Skeletal muscle tissue (tissue), 3 donors: ENCODE measurements at regions not wholly inside any gene's neighbourhood (a gene's known extent, or its start where the extent isn't known, plus 50 kb on each side); places are given as distances from the start of the nearest gene placed in this dataset.

Source experiments
- H3K27ac ChIP-seq: one replicate; pipeline ENCODE4 v1.7.0; 2013; ENCODE audit warnings: mild to moderate bottlenecking, low read depth, low read length, inconsistent platforms
- H3K27me3 ChIP-seq, 3 donors: one replicate each; pipeline ENCODE4 v1.7.0; 2013; ENCODE audit warnings: low read length in 3 of 3; ENCODE audit not compliant: control insufficient read depth in 3 of 3, insufficient read depth in 3 of 3
- H3K36me3 ChIP-seq, 3 donors: one replicate each; pipeline ENCODE4 v1.7.0; 2013; ENCODE audit warnings: low read length in 3 of 3; ENCODE audit not compliant: control insufficient read depth in 3 of 3, insufficient read depth in 3 of 3
- H3K4me1 ChIP-seq, 3 donors: one replicate each; pipeline ENCODE4 v1.7.0; 2013; ENCODE audit warnings: low read length in 3 of 3, mild to moderate bottlenecking in 3 of 3; ENCODE audit not compliant: control insufficient read depth in 3 of 3, insufficient read depth in 3 of 3
- H3K4me3 ChIP-seq, 3 donors: one replicate each; pipeline ENCODE4 v1.7.0; 2013; ENCODE audit warnings: low read length in 3 of 3
- H3K9ac ChIP-seq, 3 donors: one replicate each; pipeline ENCODE4 v1.7.0; 2013; ENCODE audit warnings: low read length in 3 of 3, mild to moderate bottlenecking in 3 of 3, moderate library complexity in 2 of 3, low read depth in 1 of 3
- H3K9me3 ChIP-seq, 3 donors: one replicate each; pipeline ENCODE4 v1.7.0; 2013; ENCODE audit warnings: low read length in 3 of 3; ENCODE audit not compliant: control insufficient read depth in 3 of 3
- donor health status: Osteomylitis.

GRCh38 chr5:93141969-93142368, 439.1 kb downstream of the NR2F1-AS1 start:
- Histone ChIP-seq H3K9ac (no peak overlapping the region), H3K4me3 (no peak overlapping the region), H3K36me3 (no peaks in the 10 kb centered on the region), H3K27ac (no peak overlapping the region), H3K9me3 (no peaks in the 10 kb centered on the region), H3K4me1 (no peaks in the 10 kb centered on the region), H3K27me3 (no peaks in the 10 kb centered on the region)

GRCh38 chr5:93130624-93131490, 450.2 kb downstream of the NR2F1-AS1 start:
- H3K9me3 ChIP-seq: no peaks in the 10 kb centered on the region
- peaks cover 0 to 3% (median 0%) of the 10 kb centered on the region in 3 donors for H3K4me1 ChIP-seq
- no peaks in the 10 kb centered on the region for H3K36me3 ChIP-seq
- no peak overlapping the region for H3K27ac ChIP-seq
- H3K4me3 ChIP-seq: no peak overlapping the region
- no peak overlapping the region for H3K9ac ChIP-seq
- no peaks in the 10 kb centered on the region for H3K27me3 ChIP-seq

- H3K4me1 ChIP-seq: peaks cover 0 to 3% (median 0%) of the 10 kb centered on the region in 3 donors
- no peaks in the 10 kb centered on the region for H3K9me3 ChIP-seq
- H3K27ac ChIP-seq: no peak overlapping the region
- no peaks in the 10 kb centered on the region for H3K36me3 ChIP-seq
- H3K4me3 ChIP-seq: no peak overlapping the region
- no peaks in the 10 kb centered on the region for H3K27me3 ChIP-seq
- no peak overlapping the region for H3K9ac ChIP-seq
These were observed 454.4 kb downstream of the NR2F1-AS1 start for GRCh38 chr5:93126634-93127033.

DNA sequence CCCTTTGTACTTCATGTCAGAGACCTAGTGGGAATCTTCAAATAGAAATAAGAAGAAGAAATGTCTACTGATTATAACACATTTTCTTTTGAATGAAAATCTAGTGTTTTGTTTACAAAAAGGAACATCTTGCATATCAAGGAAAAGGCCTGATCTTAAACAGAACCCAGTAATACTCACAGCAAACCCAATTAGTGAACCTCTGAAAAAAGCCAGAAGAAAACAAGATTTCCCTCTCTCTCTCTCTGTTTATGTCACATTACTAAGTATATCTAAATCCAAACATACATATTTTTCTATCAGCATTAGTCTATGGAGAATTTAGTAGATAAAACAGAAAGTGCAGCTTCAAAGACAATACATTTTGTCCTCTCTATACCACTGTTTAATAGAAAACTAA, 457.9 kb downstream of the NR2F1-AS1 start:
- no peaks in the 10 kb centered on the region for H3K27me3 ChIP-seq
- H3K9me3 ChIP-seq: no peaks in the 10 kb centered on the region
- H3K27ac ChIP-seq: no peak overlapping the region
- H3K4me1 ChIP-seq: no peaks in the 10 kb centered on the region
- no peak overlapping the region for H3K4me3 ChIP-seq
- no peaks in the 10 kb centered on the region for H3K36me3 ChIP-seq
- H3K9ac ChIP-seq: no peak overlapping the region

DNA sequence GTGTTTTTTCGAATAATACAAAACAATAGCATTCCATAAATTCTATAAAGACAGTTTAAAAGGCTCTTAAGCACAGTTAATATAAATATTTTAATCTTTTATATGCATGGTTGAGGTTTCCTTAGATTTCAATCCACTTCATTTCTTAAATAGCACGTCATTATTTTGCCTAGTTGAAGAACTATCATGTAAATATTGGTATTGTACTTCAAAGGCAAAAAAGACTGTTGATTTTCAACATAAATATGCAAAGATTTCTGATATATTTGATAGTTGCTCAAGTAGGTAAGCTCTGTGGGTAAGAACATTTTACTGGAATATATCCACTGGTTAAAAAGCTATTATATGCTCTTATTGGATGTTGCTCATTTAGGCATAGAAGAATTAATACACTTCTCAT, 458.6 kb downstream of the NR2F1-AS1 start:
- Histone ChIP-seq H3K4me1 (no peaks in the 10 kb centered on the region), H3K27ac (no peak overlapping the region)

GRCh38 chr5:93120771-93121170, 460.2 kb downstream of the NR2F1-AS1 start:
- no peak overlapping the region for H3K27ac ChIP-seq
- H3K4me1 ChIP-seq: no peaks in the 10 kb centered on the region
- H3K36me3 ChIP-seq: no peaks in the 10 kb centered on the region
- no peaks in the 10 kb centered on the region for H3K27me3 ChIP-seq
- H3K4me3 ChIP-seq: no peak overlapping the region
- H3K9ac ChIP-seq: no peak overlapping the region
- H3K9me3 ChIP-seq: no peaks in the 10 kb centered on the region

More for the DNA sequence above, 458.6 kb downstream of the NR2F1-AS1 start:
- Histone ChIP-seq H3K9ac (no peak overlapping the region), H3K36me3 (no peaks in the 10 kb centered on the region), H3K4me3 (no peak overlapping the region), H3K27me3 (no peaks in the 10 kb centered on the region), H3K9me3 (no peaks in the 10 kb centered on the region)

- no peaks in the 10 kb centered on the region for H3K27me3 ChIP-seq
- H3K4me3 ChIP-seq: no peak overlapping the region
- no peak overlapping the region for H3K9ac ChIP-seq
- H3K9me3 ChIP-seq: no peaks in the 10 kb centered on the region
- H3K36me3 ChIP-seq: no peaks in the 10 kb centered on the region
- H3K27ac ChIP-seq: no peak overlapping the region
- no peaks in the 10 kb centered on the region for H3K4me1 ChIP-seq
These were observed 461.0 kb downstream of the NR2F1-AS1 start for GRCh38 chr5:93120051-93120450.

GRCh38 chr5:93117751-93118531, 463.1 kb downstream of the NR2F1-AS1 start:
- Histone ChIP-seq H3K27ac (no peak overlapping the region), H3K36me3 (no peaks in the 10 kb centered on the region), H3K27me3 (no peaks in the 10 kb centered on the region), H3K4me3 (no peak overlapping the region), H3K9me3 (no peaks in the 10 kb centered on the region), H3K4me1 (no peaks in the 10 kb centered on the region), H3K9ac (no peak overlapping the region)

GRCh38 chr5:93107805-93108520, 473.1 kb downstream of the NR2F1-AS1 start:
- Histone ChIP-seq H3K36me3 (no peaks in the 10 kb centered on the region), H3K27ac (no peak overlapping the region), H3K9ac (no peak overlapping the region), H3K4me3 (no peak overlapping the region), H3K27me3 (no peaks in the 10 kb centered on the region), H3K4me1 (no peaks in the 10 kb centered on the region), H3K9me3 (no peaks in the 10 kb centered on the region)
